HepG2 (cell line): ENCODE measurements at regions not wholly inside any gene's neighbourhood (a gene's known extent, or its start where the extent isn't known, plus 50 kb on each side); places are given as distances from the start of the nearest gene placed in this dataset.

Source experiments
- ARNT2 ChIP-seq: sonication (generic); formaldehyde crosslinking; IDR thresholded peaks from 2 replicates; pipeline ENCODE4 v1.8.0; 2022; ENCODE audit warnings: mild to moderate bottlenecking, low read depth, missing genetic modification reagents, moderate library complexity
- ATM ChIP-seq: fragments of 450-650 bp; IDR thresholded peaks from 2 replicates; pipeline ENCODE4 v1.7.1; 2017; ENCODE audit warnings: mild to moderate bottlenecking, borderline replicate concordance
- BCL6 ChIP-seq: IDR thresholded peaks from 2 replicates; pipeline ENCODE4 v1.6.1; 2016; ENCODE audit warnings: missing genetic modification reagents, missing compliant biosample characterization
- CEBPB ChIP-seq: IDR thresholded peaks from 2 replicates; pipeline ENCODE4 v1.6.1; 2011; ENCODE audit warnings: low read depth, low read length, improper control_type of control experiment, borderline replicate concordance
- HNF1B ChIP-seq: sonication (generic); formaldehyde crosslinking; IDR thresholded peaks from 2 replicates; pipeline ENCODE4 v1.5.1; 2020; ENCODE audit warnings: mild to moderate bottlenecking, moderate library complexity, missing genetic modification reagents
- KAT8 ChIP-seq: IDR thresholded peaks from 2 replicates; pipeline ENCODE4 v1.6.1; 2016; ENCODE audit warnings: missing genetic modification reagents, missing compliant biosample characterization
- MAX ChIP-seq: IDR thresholded peaks from 2 replicates; pipeline ENCODE4 v1.6.1; 2012; ENCODE audit warnings: inconsistent platforms
- MXD4 ChIP-seq: IDR thresholded peaks from 2 replicates; pipeline ENCODE4 v1.6.1; 2016; ENCODE audit warnings: mild to moderate bottlenecking, missing biosample characterization, missing genetic modification reagents
- SALL1 ChIP-seq: sonication (generic); formaldehyde crosslinking; IDR thresholded peaks from 2 replicates; pipeline ENCODE4 v1.8.0; 2022; ENCODE audit warnings: mild to moderate bottlenecking, missing genetic modification reagents
- SNAPC2 ChIP-seq: sonication (generic); formaldehyde crosslinking; IDR thresholded peaks from 2 replicates; pipeline ENCODE4 v1.8.1; 2022; ENCODE audit warnings: mild to moderate bottlenecking, missing genetic modification reagents
- SOX13 ChIP-seq, 3 experiments: fragments of 450-650 bp in 1 of 3; sonication (generic) in 1 of 3; formaldehyde crosslinking in 1 of 3; IDR thresholded peaks in 2 of 3; conservative IDR thresholded peaks in 1 of 3; 2 replicates each; pipeline versions ENCODE4 v1.5.0 to v1.6.1; 2016 to 2020; ENCODE audit warnings: antibody characterized with exemption in 1 of 3, mild to moderate bottlenecking in 1 of 3, missing compliant biosample characterization in 1 of 3, missing genetic modification reagents in 1 of 3, moderate library complexity in 1 of 3
- UBTF ChIP-seq: sonication (generic); formaldehyde crosslinking; IDR thresholded peaks from 2 replicates; pipeline ENCODE4 v1.4.0; 2020; ENCODE audit warnings: mild to moderate bottlenecking, missing genetic modification reagents
- ZNF552 ChIP-seq: sonication (generic); formaldehyde crosslinking; IDR thresholded peaks from 2 replicates; pipeline ENCODE4 v1.9.0; 2022; ENCODE audit warnings: missing genetic modification reagents, mild to moderate bottlenecking, borderline replicate concordance
- ZNF644 ChIP-seq: IDR thresholded peaks from 2 replicates; pipeline ENCODE4 v1.6.1; 2016; ENCODE audit warnings: low read depth
- ZNF703 ChIP-seq: sonication (generic); formaldehyde crosslinking; IDR thresholded peaks from 2 replicates; pipeline ENCODE4 v1.5.1; 2020; ENCODE audit warnings: missing genetic modification reagents, mild to moderate bottlenecking, moderate library complexity, borderline replicate concordance
- ZNF878 ChIP-seq: sonication (generic); formaldehyde crosslinking; IDR thresholded peaks from 2 replicates; pipeline ENCODE4 v1.8.1; 2023; ENCODE audit warnings: mild to moderate bottlenecking, missing genetic modification reagents, moderate library complexity

- TF ChIP-seq UBTF (CRISPR knock-in tag) (peak; percentile 25; the same call in 1 of the 2 replicates), SNAPC2 (CRISPR knock-in tag) (no peak), ARNT2 (CRISPR knock-in tag) (no peak), BCL6 (CRISPR knock-in tag) (0 out of 2 replicates have a peak, but pooled peaks have one; percentile 12), SOX13 (IDR thresholded peaks at IDR 0.05) (no peak), SOX13 (CRISPR knock-in tag; conservative IDR thresholded peaks at IDR 0.05 in 1 of 2, IDR thresholded peaks at IDR 0.05 in 1 of 2) (peak in 1 of 2 experiments; percentile 41; a peak in 1 of 4 replicates), CEBPB (peak; percentile 94), KAT8 (no peak), MAX (0 out of 2 replicates have a peak, but pooled peaks have one; percentile 33), ZNF552 (peak; percentile 99), MXD4 (CRISPR knock-in tag) (no peak), ATM (no peak), ZNF878 (CRISPR knock-in tag) (no peak), ZNF703 (CRISPR knock-in tag) (no peak), SALL1 (peak; percentile 48; the same call in 1 of the 2 replicates), HNF1B (0 out of 2 replicates have a peak, but pooled peaks have one; percentile 29), ZNF644 (CRISPR knock-in tag) (0 out of 2 replicates have a peak, but pooled peaks have one; percentile 36)
- TF ChIP-seq, all 625 proteins: peak for 28
Measured at GRCh38 chr21:28856588-28857250, 136.0 kb downstream of the LTN1 start (continued).
